HepG2 (cell line): ENCODE measurements at regions not wholly inside any gene's neighbourhood (a gene's known extent, or its start where the extent isn't known, plus 50 kb on each side); places are given as distances from the start of the nearest gene placed in this dataset.

ENCODE experiments used
- ATAC-seq: fragments of 200-7000 bp; cut with Tn5 transposase; 3 replicates; pipeline ENCODE4 v1.9.1; 2020; ENCODE audit warnings: mild to moderate bottlenecking, moderate library complexity
- BruUV-seq: library from RNA; stranded (reverse); fragments of 400-500 nt; replicated peaks from 2 replicates; lab custom pipeline; 2021; lab: Mats Ljungman, UMichigan
- CTCF ChIA-PET: fragments of 300-600 bp; formaldehyde crosslinking; extraction: SDS; loops from one replicate; lab custom pipeline; 2021; ENCODE audit warnings: low total read pairs, inconsistent platforms, low intra/inter-chr PET ratio; lab: Yijun Ruan, JAX
- POLR2A ChIA-PET: fragments of 350-600 bp; sonication (Branson Sonifier 250); formaldehyde crosslinking; loops from one replicate; lab custom pipeline; 2020; ENCODE audit warnings: antibody characterized with exemption, inconsistent platforms; lab: Yijun Ruan, JAX
- DNase-seq: peaks from one replicate; pipeline ENCODE4 v3.0.0-alpha.2; 2015; ENCODE audit warnings: low spot score
- FAIRE-seq: peaks from 3 replicates; lab custom pipeline; 2011; peaks lifted over from hg19 to GRCh38; lab: Jason Lieb, UNC
- H2AFZ ChIP-seq: one replicate; pipeline ENCODE4 v1.6.1; 2011; ENCODE audit warnings: low read length, inconsistent platforms
- H3K27ac ChIP-seq: fragments of 300-600 bp; 3 replicates; pipeline ENCODE4 v1.8.0; 2011; ENCODE audit warnings: mixed run types, mild to moderate bottlenecking, mixed read lengths, low read length, inconsistent platforms; ENCODE audit not compliant: insufficient read depth; ENCODE audit errors: extremely low read length
- H3K27me3 ChIP-seq, 2 experiments: fragments of 200-600 bp in 1 of 2; 2 replicates in 1 of 2; 3 replicates in 1 of 2; pipeline versions ENCODE4 v1.6.0 to v1.8.0; 2011; ENCODE audit warnings: low read length in 2 of 2, mild to moderate bottlenecking in 2 of 2, moderate library complexity in 2 of 2, inconsistent platforms in 1 of 2; ENCODE audit not compliant: insufficient read depth in 2 of 2, control insufficient read depth in 1 of 2
- H3K36me3 ChIP-seq, 2 experiments: fragments of 200-600 bp in 1 of 2; replicated peaks in 1 of 2; 2 replicates in 1 of 2; 3 replicates in 1 of 2; pipeline versions ENCODE4 v1.5.1 to v1.8.0; 2011; ENCODE audit warnings: low read length in 2 of 2, inconsistent platforms in 1 of 2; ENCODE audit not compliant: insufficient read depth in 2 of 2, control insufficient read depth in 1 of 2
- H3K4me1 ChIP-seq: 2 replicates; pipeline ENCODE4 v1.5.1; 2012; ENCODE audit warnings: low read length, inconsistent platforms; ENCODE audit not compliant: insufficient read depth
- H3K4me2 ChIP-seq: 2 replicates; pipeline ENCODE4 v1.6.0; 2011; ENCODE audit warnings: low read depth, low read length, inconsistent platforms
- H3K4me3 ChIP-seq, 3 experiments: fragments of 200-600 bp in 1 of 3; sonication (generic), shearing (Covaris generic) in 1 of 3; replicated peaks in 1 of 3; 2 replicates each; pipeline ENCODE4 v1.5.1; 2011 to 2016; ENCODE audit warnings: low read length in 3 of 3, inconsistent platforms in 2 of 3, low read depth in 2 of 3, mild to moderate bottlenecking in 2 of 3, control low read depth in 1 of 3, mixed read lengths in 1 of 3; ENCODE audit not compliant: insufficient read depth in 1 of 3
- H3K79me2 ChIP-seq: one replicate; pipeline ENCODE4 v1.6.1; 2011; ENCODE audit warnings: low read length, inconsistent platforms; ENCODE audit not compliant: insufficient read depth
- H3K9ac ChIP-seq: 2 replicates; pipeline ENCODE4 v1.6.0; 2011; ENCODE audit warnings: mild to moderate bottlenecking, low read depth, low read length, inconsistent platforms; ENCODE audit not compliant: insufficient read depth
- H3K9me3 ChIP-seq: 2 replicates; pipeline ENCODE4 v1.5.1; 2012; ENCODE audit warnings: mild to moderate bottlenecking, low read length
- H4K20me1 ChIP-seq: 2 replicates; pipeline ENCODE4 v1.6.0; 2011; ENCODE audit warnings: inconsistent platforms, mild to moderate bottlenecking, low read length, moderate library complexity; ENCODE audit not compliant: insufficient read depth
- BCL6 ChIP-seq: IDR thresholded peaks from 2 replicates; pipeline ENCODE4 v1.6.1; 2016; ENCODE audit warnings: missing genetic modification reagents, missing compliant biosample characterization
- CREB1 ChIP-seq, 2 experiments: fragments of 450-650 bp in 1 of 2; IDR thresholded peaks; 2 replicates each; pipeline ENCODE4 v1.6.1; 2016 to 2017; ENCODE audit warnings: control low read depth in 1 of 2, mild to moderate bottlenecking in 1 of 2, missing compliant biosample characterization in 1 of 2, missing genetic modification characterization in 1 of 2
- SIN3A ChIP-seq: IDR thresholded peaks from 2 replicates; pipeline ENCODE4 v1.6.1; 2011; ENCODE audit warnings: low read depth, mild to moderate bottlenecking, control low read depth, low read length, borderline replicate concordance
- SMC3 ChIP-seq: IDR thresholded peaks from 2 replicates; pipeline ENCODE4 v1.6.1; 2011; ENCODE audit warnings: low read length, improper control_type of control experiment
- ZNF230 ChIP-seq: sonication (generic); formaldehyde crosslinking; IDR thresholded peaks from 2 replicates; pipeline ENCODE4 v1.4.0; 2020; ENCODE audit warnings: mild to moderate bottlenecking, missing genetic modification reagents
- ZNF550 ChIP-seq: sonication (generic); formaldehyde crosslinking; IDR thresholded peaks from 2 replicates; pipeline ENCODE4 v1.4.0; 2020; ENCODE audit warnings: mild to moderate bottlenecking, missing genetic modification reagents, borderline replicate concordance
- ZNF788 ChIP-seq: sonication (generic); formaldehyde crosslinking; IDR thresholded peaks from 2 replicates; pipeline ENCODE4 v1.5.0; 2020; ENCODE audit warnings: mild to moderate bottlenecking, missing genetic modification reagents, borderline replicate concordance
- WGBS: methylation state at CpG from one replicate; pipeline ENCODE4 v1.1.6; 2017; ENCODE audit warnings: low lambda C conversion rate; 5-methylcytosine and 5-hydroxymethylcytosine counted together
- in situ Hi-C: cut with HindIII; loops from 2 replicates; pipeline ENCODE4 v1.10.0; 2017; ENCODE audit warnings: low pct_unique_long_range_greater_than_20kb; ENCODE audit not compliant: extremely low pct_ligation_motif_present
- intact Hi-C: fragments of 100-400 bp; cut with micrococcal nuclease; formaldehyde crosslinking; loops from one replicate; pipeline ENCODE4 v1.10.0; 2022; ENCODE audit not compliant: unreplicated experiment
- TF ChIP-seq, protein P1 (sequence below): sonication (generic); formaldehyde crosslinking; IDR thresholded peaks from 2 replicates; pipeline ENCODE4 v1.5.1; 2020; ENCODE audit warnings: mild to moderate bottlenecking, missing genetic modification reagents, borderline replicate concordance

DNA sequence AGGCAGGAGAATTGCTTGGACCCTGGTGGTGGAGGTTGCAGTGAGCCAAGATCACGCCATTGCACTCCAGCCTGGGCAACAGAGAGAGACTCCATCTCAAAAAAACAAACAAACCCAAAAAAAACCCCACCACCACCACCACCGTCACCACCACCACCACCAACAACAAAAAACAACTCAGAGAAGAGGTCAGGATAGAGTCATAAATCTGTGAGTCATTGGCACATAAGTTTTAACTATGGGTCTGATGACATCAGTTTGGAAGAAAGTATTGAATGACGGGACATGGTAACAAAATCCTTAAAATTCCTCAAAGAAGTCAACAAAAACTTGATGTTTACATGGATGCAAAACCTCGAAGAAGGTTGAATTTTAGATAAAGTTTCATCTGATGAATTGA is 288.0 kb upstream of the SFRP2 start:
- Histone ChIP-seq H3K4me3 (no peak overlapping the region), H3K36me3 (no peaks in the 10 kb centered on the region), H4K20me1 (no peaks in the 10 kb centered on the region), H3K79me2 (no peaks in the 10 kb centered on the region), H3K27me3 (no peaks in the 10 kb centered on the region; a peak in 1 of 5 replicates), H2AFZ (no peak overlapping the region), H3K9ac (no peak overlapping the region), H3K27ac (no peak overlapping the region), H3K4me2 (no peak overlapping the region), H3K9me3 (no peaks in the 10 kb centered on the region), H3K4me1 (no peaks in the 10 kb centered on the region)
- in situ Hi-C loops (no loop called here), intact Hi-C loops (no loop called here)
- CTCF ChIA-PET, result no interaction called here
- no TSS peak for BruUV-seq
- DNase-seq, result no peak
- TF ChIP-seq SIN3A (no peak), ZNF788 (CRISPR knock-in tag) (no peak), CREB1 (IDR thresholded peaks at IDR 0.05) (peak; percentile 65; the same call in 1 of the 2 replicates), CREB1 (CRISPR knock-in tag; IDR thresholded peaks at IDR 0.05) (no peak), BCL6 (CRISPR knock-in tag) (no peak), SMC3 (no peak), ZNF230 (CRISPR knock-in tag) (no peak), ZNF550 (CRISPR knock-in tag) (no peak)
- TF ChIP-seq, protein P1, sequence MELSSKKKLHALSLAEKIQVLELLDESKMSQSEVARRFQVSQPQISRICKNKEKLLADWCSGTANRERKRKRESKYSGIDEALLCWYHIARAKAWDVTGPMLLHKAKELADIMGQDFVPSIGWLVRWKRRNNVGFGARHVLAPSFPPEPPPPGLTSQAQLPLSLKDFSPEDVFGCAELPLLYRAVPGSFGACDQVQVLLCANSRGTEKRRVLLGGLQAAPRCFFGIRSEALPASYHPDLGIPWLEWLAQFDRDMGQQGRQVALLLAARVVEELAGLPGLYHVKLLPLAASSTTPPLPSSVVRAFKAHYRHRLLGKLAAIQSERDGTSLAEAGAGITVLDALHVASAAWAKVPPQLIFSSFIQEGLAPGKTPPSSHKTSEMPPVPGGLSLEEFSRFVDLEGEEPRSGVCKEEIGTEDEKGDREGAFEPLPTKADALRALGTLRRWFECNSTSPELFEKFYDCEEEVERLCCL (CRISPR knock-in tag), result no peak
- ATAC-seq, result no peak
- under 1% methylated on average over 4 of the region's 4 CpGs for WGBS
- no peak for FAIRE-seq
- POLR2A ChIA-PET, result no interaction called here
